GM19240 (cell line): ENCODE measurements at regions not wholly inside any gene's neighbourhood (a gene's known extent, or its start where the extent isn't known, plus 50 kb on each side); places are given as distances from the start of the nearest gene placed in this dataset.
A peak's percentile ranks its signal among the peaks of the same experiment; 100 is the strongest.
"Not testable (repeated sequence)": the region's sequence is repeated elsewhere in the genome, so short reads cannot be mapped to it uniquely, and the experiment has no call there.

Source experiments
- DNase-seq: peaks from one replicate; pipeline ENCODE4 v3.0.0; 2011; ENCODE audit warnings: low spot score; ENCODE audit not compliant: insufficient read length

- no peak for DNase-seq
These were observed 51.8 kb downstream of the TEX44 start for GRCh38 chr2:231644426-231644825.

- no peak for DNase-seq
These were observed 53.8 kb downstream of the TEX44 start for GRCh38 chr2:231646476-231646875.

- peak; percentile 59 for DNase-seq
These were observed 56.0 kb downstream of the TEX44 start for GRCh38 chr2:231648579-231649174.

- not testable (repeated sequence) for DNase-seq
These were observed 56.8 kb upstream of the PTMA start for GRCh38 chr2:231651561-231651960.

DNA sequence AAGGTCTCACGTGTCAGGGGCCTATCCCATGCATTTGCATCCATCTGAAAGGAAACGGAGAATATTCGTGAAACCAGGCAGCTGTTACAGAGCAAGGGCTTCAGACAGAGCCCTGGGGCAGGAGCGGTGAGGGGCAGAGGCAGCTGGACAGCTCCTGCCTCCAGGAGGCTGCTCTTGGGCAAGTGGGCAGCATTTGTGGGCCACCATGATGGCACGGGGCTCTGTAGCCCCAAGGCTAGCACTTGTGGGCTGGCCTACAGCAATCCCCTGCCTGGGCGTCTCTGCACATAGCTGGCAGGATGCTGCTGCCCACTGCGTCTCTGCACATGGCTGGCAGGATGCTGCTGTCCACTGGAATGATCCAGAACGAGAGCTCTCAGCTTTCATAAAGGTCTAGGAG, 52.8 kb upstream of the PTMA start:
- DNase-seq = no peak

DNA sequence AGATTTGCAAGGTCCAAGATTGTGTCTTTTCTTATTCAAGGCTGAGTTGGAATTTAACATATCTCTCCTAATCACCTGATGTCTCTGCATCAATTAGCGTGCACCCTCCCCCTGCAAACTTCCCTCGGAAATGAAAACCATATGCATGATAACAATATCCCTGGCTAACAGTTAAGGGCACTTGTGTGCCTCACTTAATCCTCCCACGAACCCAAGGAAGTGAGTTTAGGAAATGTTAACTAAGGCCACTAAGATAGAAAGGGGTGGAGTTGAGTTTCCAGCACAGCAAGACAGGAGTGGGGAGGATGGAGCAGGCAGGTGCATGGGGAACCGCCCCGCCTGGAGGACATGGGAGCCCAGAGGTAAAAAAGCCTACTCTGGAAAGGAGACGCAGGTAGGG, 52.4 kb upstream of the PTMA start:
- no peak for DNase-seq
